ENCODE measurements at regions not wholly inside any gene's neighbourhood (a gene's known extent, or its start where the extent isn't known, plus 50 kb on each side); places are given as distances from the start of the nearest gene placed in this dataset.
A peak's percentile ranks its signal among the peaks of the same experiment; 100 is the strongest.
"Not testable (repeated sequence)": the region's sequence is repeated elsewhere in the genome, so short reads cannot be mapped to it uniquely, and the experiment has no call there.

DNA sequence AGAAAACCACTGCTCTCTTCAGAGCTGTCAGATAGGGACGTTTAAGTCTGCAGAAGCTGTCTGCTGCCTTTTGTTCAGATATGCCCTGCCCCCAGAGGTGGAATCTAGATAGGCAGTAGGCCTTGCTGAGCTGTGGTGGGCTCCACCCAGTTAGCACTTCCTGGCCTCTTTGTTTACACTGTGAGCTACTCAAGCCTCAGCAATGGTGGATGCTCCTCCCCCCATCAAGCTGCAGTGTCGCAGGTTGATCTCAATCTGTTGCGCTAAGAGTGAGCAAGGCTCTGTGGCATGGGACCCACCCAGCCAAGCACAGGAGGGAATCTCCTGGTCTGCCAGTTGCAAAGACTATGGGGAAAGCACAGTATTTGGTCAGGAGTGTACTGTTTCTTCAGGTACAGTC, 59.2 kb upstream of the ZNF641 start:
- H3K9me3 Mint-ChIP-seq: peaks cover 10% of the 10 kb centered on the region
- H3K4me1 Mint-ChIP-seq: peaks cover 13% of the 10 kb centered on the region
- POLR2A ChIA-PET; H3K4me3 Mint-ChIP-seq; CTCF ChIA-PET; H3K36me3 Mint-ChIP-seq (ENCODE audit: low read depth): not testable (repeated sequence)
- peaks cover 14% of the 10 kb centered on the region for H3K27me3 Mint-ChIP-seq
- peak overlapping the region; percentile 83 for H3K27ac Mint-ChIP-seq
- DNase-seq: peak; percentile 56

DNA sequence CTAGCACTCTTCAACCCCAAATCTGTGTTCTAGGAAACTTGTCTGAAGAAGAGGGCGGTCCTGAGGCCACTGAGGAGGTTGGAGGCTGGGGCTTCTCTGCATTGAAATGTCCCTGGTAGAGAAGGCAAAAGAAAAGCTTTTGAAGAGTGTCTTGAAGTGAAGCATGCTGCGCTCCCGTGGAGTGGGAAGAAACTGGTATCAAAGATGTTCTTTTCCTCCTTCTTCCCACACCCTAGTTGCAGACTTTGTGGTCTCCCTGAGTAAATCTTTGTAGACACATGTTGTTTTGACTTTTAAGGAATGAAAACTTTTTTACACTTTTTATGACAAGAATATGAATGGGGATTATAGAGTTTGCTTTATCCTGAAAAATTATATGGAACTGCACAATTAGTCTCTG, 59.0 kb upstream of the ANP32D start:
- Mint-ChIP-seq H3K27ac (no peak overlapping the region), H3K4me3 (no peak overlapping the region), H3K9me3 (peaks cover 8% of the 10 kb centered on the region), H3K36me3 (ENCODE audit: low read depth) (peaks cover 2% of the 10 kb centered on the region), H3K4me1 (peaks cover 13% of the 10 kb centered on the region), H3K27me3 (peaks cover 10% of the 10 kb centered on the region)
- CTCF ChIA-PET: no interaction called here
- DNase-seq: no peak
- POLR2A ChIA-PET: no interaction called here

DNA sequence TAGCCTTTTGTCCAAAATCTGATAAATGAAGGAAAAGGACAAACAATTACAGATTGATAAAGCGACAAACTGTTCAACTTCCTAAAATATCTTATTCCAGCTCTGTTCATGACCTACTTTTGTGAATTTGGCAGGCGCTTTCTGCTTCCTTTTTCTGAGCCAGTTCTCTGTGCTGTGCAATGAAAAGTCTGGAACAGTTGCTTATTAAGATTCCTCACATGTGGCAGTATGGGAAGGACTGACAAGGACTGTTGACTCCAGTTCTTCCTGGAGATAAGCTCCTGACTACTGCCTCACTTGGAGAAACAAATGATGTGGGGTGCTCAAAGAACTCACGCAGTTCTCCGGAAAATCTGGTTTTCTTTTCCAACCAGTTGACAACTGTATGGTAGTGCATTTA, 58.3 kb upstream of the ANP32D start:
- peaks cover 8% of the 10 kb centered on the region for H3K9me3 Mint-ChIP-seq
- H3K27me3 Mint-ChIP-seq: peaks cover 11% of the 10 kb centered on the region
- H3K36me3 Mint-ChIP-seq (ENCODE audit: low read depth): peaks cover 2% of the 10 kb centered on the region
- CTCF ChIA-PET: no interaction called here
- POLR2A ChIA-PET: no interaction called here
- H3K4me1 Mint-ChIP-seq: peaks cover 13% of the 10 kb centered on the region
- DNase-seq: no peak
- no peak overlapping the region for H3K4me3 Mint-ChIP-seq
- no peak overlapping the region for H3K27ac Mint-ChIP-seq

DNA sequence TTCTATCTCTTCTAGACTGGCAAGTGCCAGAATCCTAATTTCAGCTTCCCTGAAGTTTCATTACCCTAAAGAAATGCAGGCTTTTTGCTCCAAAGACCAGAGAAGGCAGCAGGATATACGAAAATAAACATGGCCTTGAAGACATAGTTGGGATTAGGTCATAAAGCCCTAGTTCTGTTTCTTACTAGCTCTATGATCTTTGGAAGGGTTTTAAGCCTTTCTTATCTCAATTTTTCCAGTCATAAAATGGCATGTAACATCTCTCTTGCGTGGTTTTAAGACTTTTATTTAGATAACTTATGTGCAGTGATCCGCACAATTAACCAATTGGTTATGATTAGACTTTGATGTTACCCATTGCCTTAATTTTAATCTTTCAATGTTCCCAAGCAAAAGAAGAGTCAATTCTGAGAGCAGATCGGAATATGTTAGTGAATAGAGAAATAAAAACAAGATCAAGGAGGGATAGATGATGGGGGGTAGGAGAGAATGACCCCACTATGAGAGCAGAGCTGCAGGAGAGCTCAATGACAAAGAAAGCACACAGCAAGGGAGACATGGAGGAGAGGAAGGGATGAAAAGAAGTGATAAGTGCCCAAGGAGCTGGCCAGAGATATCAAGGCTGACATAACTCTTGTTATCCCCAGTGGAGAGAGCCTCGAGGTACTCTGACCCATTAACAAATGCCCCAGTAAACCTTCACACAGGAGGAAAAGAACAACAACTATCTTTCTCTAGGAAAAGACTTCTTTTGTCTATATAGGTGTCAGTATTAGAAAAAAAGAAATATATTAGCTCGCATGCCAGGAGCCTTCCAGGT, 53.0 kb upstream of the ANP32D start:
- Mint-ChIP-seq H3K36me3 (ENCODE audit: low read depth) (no peaks in the 10 kb centered on the region), H3K4me1 (no peaks in the 10 kb centered on the region), H3K27me3 (peaks cover 5% of the 10 kb centered on the region), H3K9me3 (peaks cover 2% of the 10 kb centered on the region), H3K4me3 (no peak overlapping the region), H3K27ac (no peak overlapping the region)
- DNase-seq: no peak
- ChIA-PET POLR2A (no interaction called here), CTCF (interaction anchor here (0.6 kb wide), 1 partner anchor 396 kb away, joined by 3 read pairs; no protein-coding TSS in a partner anchor)

DNA sequence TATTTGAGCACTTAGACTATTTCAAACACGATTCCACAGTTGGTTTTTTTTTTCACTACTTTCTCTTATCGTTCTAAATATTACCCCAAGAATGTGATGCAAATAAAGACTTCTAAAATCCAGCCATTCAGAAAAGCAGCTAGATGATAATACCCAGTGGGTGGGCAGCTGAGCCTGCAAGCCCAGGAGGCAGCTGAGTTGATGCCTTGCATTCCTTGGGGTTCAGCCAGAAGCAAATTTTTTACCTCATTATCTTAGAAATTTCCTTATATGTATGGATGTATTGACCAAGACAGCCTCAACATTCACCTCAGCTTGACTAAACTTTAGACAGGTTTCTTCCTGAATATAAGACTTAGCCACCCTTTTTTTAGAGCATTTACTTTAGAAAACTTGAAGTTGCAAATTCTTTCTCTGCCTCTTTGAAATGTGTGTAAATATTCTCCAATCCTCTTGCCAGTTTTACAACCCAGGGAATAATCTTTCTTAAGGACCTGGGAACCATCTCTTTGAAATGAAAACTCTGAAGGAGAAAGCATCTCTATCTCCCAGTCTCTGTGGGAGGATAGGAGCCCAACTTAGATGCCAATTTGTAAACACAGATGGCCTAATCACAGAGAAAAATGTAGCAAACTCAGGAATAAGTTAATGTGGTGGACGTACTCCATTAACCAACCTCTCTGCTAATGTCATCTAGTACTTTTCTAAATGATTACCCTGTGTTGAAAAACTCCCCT, 52.2 kb upstream of the ANP32D start:
- Mint-ChIP-seq H3K9me3 (peaks cover 2% of the 10 kb centered on the region), H3K4me1 (no peaks in the 10 kb centered on the region), H3K4me3 (no peak overlapping the region), H3K36me3 (ENCODE audit: low read depth) (no peaks in the 10 kb centered on the region), H3K27ac (no peak overlapping the region), H3K27me3 (peaks cover 5% of the 10 kb centered on the region)
- DNase-seq: no peak
- CTCF ChIA-PET: no interaction called here
- POLR2A ChIA-PET: no interaction called here

DNA sequence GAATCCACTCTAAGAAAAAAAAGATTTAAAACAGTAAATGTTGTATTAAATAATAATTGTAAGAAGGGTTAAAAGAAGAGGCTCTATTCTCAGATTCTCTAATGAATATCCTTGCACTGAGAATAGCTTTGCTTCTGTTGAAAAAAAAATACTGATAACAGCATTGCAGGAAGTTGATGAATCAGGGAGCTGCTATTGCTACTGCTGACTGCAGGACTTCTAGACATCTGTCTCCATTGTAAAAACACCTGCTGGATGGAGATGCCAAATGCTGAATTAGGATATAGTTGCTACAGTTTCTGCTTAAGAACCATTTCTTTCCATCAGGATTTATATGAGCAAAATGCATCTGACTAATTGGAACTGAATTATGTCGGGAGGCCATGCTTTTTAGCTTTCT, 50.3 kb upstream of the ANP32D start:
- no peak overlapping the region for H3K27ac Mint-ChIP-seq
- H3K36me3 Mint-ChIP-seq (ENCODE audit: low read depth): no peaks in the 10 kb centered on the region

More for the DNA sequence above, 50.3 kb upstream of the ANP32D start:
- ChIA-PET CTCF (no interaction called here), POLR2A (no interaction called here)
- Mint-ChIP-seq H3K9me3 (peaks cover 2% of the 10 kb centered on the region), H3K4me1 (no peaks in the 10 kb centered on the region), H3K27me3 (peaks cover 5% of the 10 kb centered on the region), H3K4me3 (no peak overlapping the region)
- DNase-seq: no peak
